Retinal pigment epithelial cell (primary cell): ENCODE measurements at regions not wholly inside any gene's neighbourhood (a gene's known extent, or its start where the extent isn't known, plus 50 kb on each side); places are given as distances from the start of the nearest gene placed in this dataset.
A peak's percentile ranks its signal among the peaks of the same experiment; 100 is the strongest.

Experiments used
- DNase-seq: peaks from one replicate; pipeline ENCODE4 v3.0.0-alpha.2; 2010; ENCODE audit warnings: low read depth
- H3K4me3 ChIP-seq: 2 replicates; pipeline ENCODE4 v1.5.1; 2011; ENCODE audit warnings: mild to moderate bottlenecking, low read length, control low read depth, moderate library complexity
- CTCF ChIP-seq: conservative IDR thresholded peaks from 2 replicates; pipeline ENCODE4 v1.5.1; 2011; ENCODE audit warnings: low read depth, low read length, control low read depth, inconsistent platforms

GRCh38 chr18:39976771-39977170 is 1978.3 kb upstream of the PIK3C3 start:
- TF ChIP-seq CTCF: no peak
- no peak overlapping the region for H3K4me3 ChIP-seq
- no peak for DNase-seq

- TF ChIP-seq CTCF: no peak
- H3K4me3 ChIP-seq: no peak overlapping the region
- DNase-seq: no peak
Measured at GRCh38 chr18:39972521-39972920, 1982.5 kb upstream of the PIK3C3 start.

- no peak for DNase-seq
- H3K4me3 ChIP-seq: no peak overlapping the region
Measured at GRCh38 chr18:39969803-39970494, 1985.1 kb upstream of the PIK3C3 start.

GRCh38 chr18:39966275-39966674 is 1988.8 kb upstream of the PIK3C3 start:
- DNase-seq: no peak
- no peak overlapping the region for H3K4me3 ChIP-seq
- peak; percentile 49 for TF ChIP-seq CTCF

More at GRCh38 chr18:39969803-39970494, 1985.1 kb upstream of the PIK3C3 start:
- no peak for TF ChIP-seq CTCF

GRCh38 chr18:39962546-39962945 is 1992.5 kb upstream of the PIK3C3 start:
- TF ChIP-seq CTCF: no peak
- H3K4me3 ChIP-seq: no peak overlapping the region
- no peak for DNase-seq

GRCh38 chr18:39960550-39960949 is 1994.5 kb upstream of the PIK3C3 start:
- H3K4me3 ChIP-seq: no peak overlapping the region
- TF ChIP-seq CTCF: no peak
- DNase-seq: no peak

GRCh38 chr18:39959839-39960238 is 1995.2 kb upstream of the PIK3C3 start:
- no peak overlapping the region for H3K4me3 ChIP-seq
- DNase-seq: no peak
- no peak for TF ChIP-seq CTCF
